ENCODE measurements at regions not wholly inside any gene's neighbourhood (a gene's known extent, or its start where the extent isn't known, plus 50 kb on each side); places are given as distances from the start of the nearest gene placed in this dataset.

- DNase-seq: no peak
- Histone ChIP-seq H2AFZ (ENCODE audit: insufficient read depth, low read depth, low read length, poor library complexity, severe bottlenecking) (no peak overlapping the region), H3K4me2 (replicated peaks; ENCODE audit: extremely low read depth, low read length, poor library complexity, severe bottlenecking) (no peak overlapping the region), H3K9ac (ENCODE audit: insufficient read depth, low read length, poor library complexity, severe bottlenecking) (no peak overlapping the region), H3K4me1 (ENCODE audit: control insufficient read depth in 1 of 2, insufficient read depth in 2 of 2, low read length in 2 of 2) (no peaks in the 10 kb centered on the region), H3K27me3 (ENCODE audit: control insufficient read depth in 2 of 2, insufficient read depth in 2 of 2, low read length in 2 of 2) (no peaks in the 10 kb centered on the region), H3K4me3 (replicated peaks in 1 of 3; ENCODE audit: low read depth in 2 of 3, low read length in 3 of 3) (no peak overlapping the region), H3K79me2 (ENCODE audit: insufficient read depth, low read length) (no peaks in the 10 kb centered on the region), H3K9me3 (replicated peaks in 1 of 2; ENCODE audit: control insufficient read depth in 1 of 2, insufficient read depth in 1 of 2, low read length in 2 of 2) (peaks cover 23 to 34% of the 10 kb centered on the region in 2 donors), H3K27ac (ENCODE audit: low read depth in 1 of 2, low read length in 2 of 2) (no peak overlapping the region), H4K20me1 (ENCODE audit: insufficient read depth, low read length) (no peaks in the 10 kb centered on the region), H3K36me3 (replicated peaks in 1 of 2; ENCODE audit: control insufficient read depth in 1 of 2, insufficient read depth in 2 of 2, low read length in 2 of 2) (no peaks in the 10 kb centered on the region)
- no peak for TF ChIP-seq CTCF (IDR thresholded peaks at IDR 0.05)
- H3K27ac Mint-ChIP-seq: no peak overlapping the region
- intact Hi-C loops (cut with micrococcal nuclease): no loop called here
- H3K27me3 Mint-ChIP-seq (ENCODE audit: low read depth in 3 of 3): no peaks in the 10 kb centered on the region
- H3K9me3 Mint-ChIP-seq: peaks cover 19 to 38% (median 33%) of the 10 kb centered on the region in 7 donors
- H3K4me3 Mint-ChIP-seq: no peak overlapping the region
- no peaks in the 10 kb centered on the region for H3K36me3 Mint-ChIP-seq
- no CpG with 5 or more reads among the region's 1 CpG for WGBS (ENCODE audit: insufficient coverage)
- no peaks in the 10 kb centered on the region for H3K4me1 Mint-ChIP-seq
Measured at GRCh38 chr2:138414014-138414413, 87.6 kb upstream of the SPOPL start.

- H3K27ac Mint-ChIP-seq: no peak overlapping the region
- H3K9me3 Mint-ChIP-seq: peaks cover 17 to 32% (median 28%) of the 10 kb centered on the region in 7 donors
- TF ChIP-seq CTCF (IDR thresholded peaks at IDR 0.05): no peak
- Histone ChIP-seq H3K27me3 (ENCODE audit: control insufficient read depth in 2 of 2, insufficient read depth in 2 of 2, low read length in 2 of 2) (no peaks in the 10 kb centered on the region), H3K79me2 (ENCODE audit: insufficient read depth, low read length) (no peaks in the 10 kb centered on the region), H3K9ac (ENCODE audit: insufficient read depth, low read length, poor library complexity, severe bottlenecking) (no peak overlapping the region), H3K4me1 (ENCODE audit: control insufficient read depth in 1 of 2, insufficient read depth in 2 of 2, low read length in 2 of 2) (no peaks in the 10 kb centered on the region), H2AFZ (ENCODE audit: insufficient read depth, low read depth, low read length, poor library complexity, severe bottlenecking) (no peak overlapping the region), H3K27ac (ENCODE audit: low read depth in 1 of 2, low read length in 2 of 2) (no peak overlapping the region), H3K4me2 (replicated peaks; ENCODE audit: extremely low read depth, low read length, poor library complexity, severe bottlenecking) (no peak overlapping the region), H3K9me3 (replicated peaks in 1 of 2; ENCODE audit: control insufficient read depth in 1 of 2, insufficient read depth in 1 of 2, low read length in 2 of 2) (peaks cover 18 to 34% of the 10 kb centered on the region in 2 donors), H3K36me3 (replicated peaks in 1 of 2; ENCODE audit: control insufficient read depth in 1 of 2, insufficient read depth in 2 of 2, low read length in 2 of 2) (no peaks in the 10 kb centered on the region), H3K4me3 (replicated peaks in 1 of 3; ENCODE audit: low read depth in 2 of 3, low read length in 3 of 3) (no peak overlapping the region), H4K20me1 (ENCODE audit: insufficient read depth, low read length) (no peaks in the 10 kb centered on the region)
- intact Hi-C loops (cut with micrococcal nuclease): no loop called here
- no peaks in the 10 kb centered on the region for H3K27me3 Mint-ChIP-seq (ENCODE audit: low read depth in 3 of 3)
- WGBS (ENCODE audit: insufficient coverage): no CpG with 5 or more reads among the region's 5 CpGs
- H3K4me1 Mint-ChIP-seq: no peaks in the 10 kb centered on the region
- no peaks in the 10 kb centered on the region for H3K36me3 Mint-ChIP-seq
- no peak for DNase-seq
- H3K4me3 Mint-ChIP-seq: no peak overlapping the region
Measured at GRCh38 chr2:138415985-138416384, 85.6 kb upstream of the SPOPL start.

All from CD14-positive monocyte (primary cell).